DND-41 (cell line): ENCODE measurements at regions not wholly inside any gene's neighbourhood (a gene's known extent, or its start where the extent isn't known, plus 50 kb on each side); places are given as distances from the start of the nearest gene placed in this dataset.

Experiments used
- EZH2 ChIP-seq: IDR thresholded peaks from 3 replicates; pipeline ENCODE4 v1.6.1; 2012; ENCODE audit warnings: borderline replicate concordance, low read depth, mild to moderate bottlenecking, moderate library complexity, low read length, inconsistent platforms; ENCODE audit not compliant: severe bottlenecking
- TF ChIP-seq, protein P1 (sequence below): IDR thresholded peaks from 2 replicates; pipeline ENCODE4 v1.5.1; 2012; ENCODE audit warnings: borderline replicate concordance, low read length, moderate library complexity, mild to moderate bottlenecking; ENCODE audit not compliant: poor library complexity, severe bottlenecking; ENCODE audit errors: extremely low read depth

DNA sequence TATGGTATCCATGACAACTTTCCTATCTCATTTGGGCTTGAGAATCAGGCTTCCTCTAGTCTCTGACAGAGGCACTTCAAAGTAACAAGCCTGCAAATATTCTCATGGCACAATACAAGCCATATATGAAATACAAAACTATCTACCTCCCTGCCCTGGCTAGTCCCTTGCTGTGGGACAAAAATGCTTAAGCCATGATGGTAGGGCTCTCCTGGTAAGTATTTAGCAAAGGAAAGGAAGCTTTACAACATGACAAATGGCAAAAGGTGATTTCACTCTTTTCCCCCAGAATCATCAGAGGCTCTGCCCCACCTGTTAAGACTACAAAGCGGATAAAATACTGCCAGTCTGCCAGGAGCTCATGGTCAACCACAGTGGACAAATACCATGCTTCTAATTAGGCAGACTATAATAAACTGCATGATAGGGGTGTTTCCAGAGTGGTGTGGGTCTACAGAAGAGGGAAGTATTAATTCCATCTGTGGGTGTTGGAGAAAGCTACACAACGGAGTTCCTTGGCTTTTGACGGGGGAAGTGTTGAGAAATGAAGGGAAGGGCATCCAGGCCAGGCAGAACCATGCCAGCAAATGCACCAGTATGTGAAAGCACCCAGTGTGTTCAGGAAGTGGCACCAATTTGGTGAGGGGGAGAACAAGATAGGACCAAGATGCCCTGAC lies 92.9 kb downstream of the SPTSSA start:
- TF ChIP-seq, protein P1, sequence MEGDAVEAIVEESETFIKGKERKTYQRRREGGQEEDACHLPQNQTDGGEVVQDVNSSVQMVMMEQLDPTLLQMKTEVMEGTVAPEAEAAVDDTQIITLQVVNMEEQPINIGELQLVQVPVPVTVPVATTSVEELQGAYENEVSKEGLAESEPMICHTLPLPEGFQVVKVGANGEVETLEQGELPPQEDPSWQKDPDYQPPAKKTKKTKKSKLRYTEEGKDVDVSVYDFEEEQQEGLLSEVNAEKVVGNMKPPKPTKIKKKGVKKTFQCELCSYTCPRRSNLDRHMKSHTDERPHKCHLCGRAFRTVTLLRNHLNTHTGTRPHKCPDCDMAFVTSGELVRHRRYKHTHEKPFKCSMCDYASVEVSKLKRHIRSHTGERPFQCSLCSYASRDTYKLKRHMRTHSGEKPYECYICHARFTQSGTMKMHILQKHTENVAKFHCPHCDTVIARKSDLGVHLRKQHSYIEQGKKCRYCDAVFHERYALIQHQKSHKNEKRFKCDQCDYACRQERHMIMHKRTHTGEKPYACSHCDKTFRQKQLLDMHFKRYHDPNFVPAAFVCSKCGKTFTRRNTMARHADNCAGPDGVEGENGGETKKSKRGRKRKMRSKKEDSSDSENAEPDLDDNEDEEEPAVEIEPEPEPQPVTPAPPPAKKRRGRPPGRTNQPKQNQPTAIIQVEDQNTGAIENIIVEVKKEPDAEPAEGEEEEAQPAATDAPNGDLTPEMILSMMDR = no peak
- TF ChIP-seq EZH2 = no peak
